Spleen (tissue), 11 donors: ENCODE measurements at regions not wholly inside any gene's neighbourhood (a gene's known extent, or its start where the extent isn't known, plus 50 kb on each side); places are given as distances from the start of the nearest gene placed in this dataset.

Experiments
- DNase-seq: peaks from one replicate; pipeline ENCODE4 v3.0.0-alpha.2; 2020
- H3K27ac ChIP-seq, 8 donors: fragments of 200-600 bp; sonication (generic) in 7 of 8; 1 replicate in 4 of 8; 2 replicates in 4 of 8; pipeline versions ENCODE4 v1.5.0 to v1.8.0; 2016 to 2021; ENCODE audit warnings: inconsistent platforms in 4 of 8, mild to moderate bottlenecking in 4 of 8, moderate library complexity in 1 of 8
- H3K27me3 ChIP-seq, 7 donors: fragments of 200-600 bp; sonication (generic) in 6 of 7; replicated peaks in 1 of 7; 1 replicate in 4 of 7; 2 replicates in 3 of 7; pipeline versions ENCODE4 v1.5.0 to v1.8.0; 2016 to 2021; ENCODE audit warnings: inconsistent platforms in 3 of 7, mild to moderate bottlenecking in 1 of 7
- H3K36me3 ChIP-seq, 6 donors: fragments of 200-600 bp; sonication (generic) in 5 of 6; 1 replicate in 4 of 6; 2 replicates in 2 of 6; pipeline versions ENCODE4 v1.5.0 to v1.8.0; 2016 to 2021; ENCODE audit warnings: inconsistent platforms in 2 of 6
- H3K4me1 ChIP-seq, 6 donors: fragments of 200-600 bp; sonication (generic) in 5 of 6; 1 replicate in 3 of 6; 2 replicates in 3 of 6; pipeline versions ENCODE4 v1.5.0 to v1.8.0; 2016 to 2021; ENCODE audit warnings: inconsistent platforms in 3 of 6
- H3K4me3 ChIP-seq, 8 donors: fragments of 200-600 bp; sonication (generic) in 7 of 8; 1 replicate in 4 of 8; 2 replicates in 4 of 8; pipeline versions ENCODE4 v1.5.0 to v1.8.0; 2016 to 2021; ENCODE audit warnings: inconsistent platforms in 4 of 8, mild to moderate bottlenecking in 4 of 8, moderate library complexity in 2 of 8
- H3K9me3 ChIP-seq, 8 donors: fragments of 200-600 bp; sonication (generic) in 7 of 8; 1 replicate in 4 of 8; 2 replicates in 4 of 8; pipeline versions ENCODE4 v1.5.0 to v1.8.0; 2016 to 2021; ENCODE audit warnings: inconsistent platforms in 4 of 8
- POLR2A ChIP-seq, 3 donors: fragments of 450-650 bp; IDR thresholded peaks; one replicate each; pipeline ENCODE4 v1.5.1; 2017; ENCODE audit warnings: antibody characterized with exemption in 3 of 3, mild to moderate bottlenecking in 1 of 3
- POLR2AphosphoS5 ChIP-seq, 3 donors: sonication (generic); formaldehyde crosslinking; IDR thresholded peaks; one replicate each; pipeline ENCODE4 v1.5.1; 2017; ENCODE audit warnings: antibody characterized with exemption in 3 of 3
- WGBS, 5 donors: extraction: QIAGEN DNeasy Blood & Tissue Kit in 3 of 5; methylation state at CpG; one replicate each; pipeline versions ENCODE4 v1.1.5 to v1.1.7; 2013 to 2018; 5-methylcytosine and 5-hydroxymethylcytosine counted together
- intact Hi-C: fragments of 100-400 bp; cut with DNase I; formaldehyde crosslinking; loops from one replicate; pipeline ENCODE4 v1.15.0; 2023; ENCODE audit warnings: low total_unique reads
- TF ChIP-seq, protein P1 (sequence below), 11 experiments: fragments of 200-600 bp in 7 of 11; fragments of 450-650 bp in 4 of 11; sonication (generic) in 4 of 11; IDR thresholded peaks in 8 of 11; conservative IDR thresholded peaks in 3 of 11; 1 replicate in 7 of 11; 2 replicates in 4 of 11; pipeline versions ENCODE4 v1.4.0 to v1.8.0; 2016 to 2021; ENCODE audit warnings: antibody characterized with exemption in 11 of 11, inconsistent platforms in 4 of 11, mild to moderate bottlenecking in 1 of 11
- donor health status: healthy with polysubstance abuse.
- donor health status: DM: no; HTN: no; CAD: no; lungs with moderate emphysema.
- donor health status: DM: no; HTN: no; CAD: no.
- donor health status: Bipolar disorder and iron deficiency.
- donor health status: healthy.
- donor health status: DM: no; HTN: no; CAD: no.
- donor health status: DM: yes; HTN: yes; CAD: no.

DNA sequence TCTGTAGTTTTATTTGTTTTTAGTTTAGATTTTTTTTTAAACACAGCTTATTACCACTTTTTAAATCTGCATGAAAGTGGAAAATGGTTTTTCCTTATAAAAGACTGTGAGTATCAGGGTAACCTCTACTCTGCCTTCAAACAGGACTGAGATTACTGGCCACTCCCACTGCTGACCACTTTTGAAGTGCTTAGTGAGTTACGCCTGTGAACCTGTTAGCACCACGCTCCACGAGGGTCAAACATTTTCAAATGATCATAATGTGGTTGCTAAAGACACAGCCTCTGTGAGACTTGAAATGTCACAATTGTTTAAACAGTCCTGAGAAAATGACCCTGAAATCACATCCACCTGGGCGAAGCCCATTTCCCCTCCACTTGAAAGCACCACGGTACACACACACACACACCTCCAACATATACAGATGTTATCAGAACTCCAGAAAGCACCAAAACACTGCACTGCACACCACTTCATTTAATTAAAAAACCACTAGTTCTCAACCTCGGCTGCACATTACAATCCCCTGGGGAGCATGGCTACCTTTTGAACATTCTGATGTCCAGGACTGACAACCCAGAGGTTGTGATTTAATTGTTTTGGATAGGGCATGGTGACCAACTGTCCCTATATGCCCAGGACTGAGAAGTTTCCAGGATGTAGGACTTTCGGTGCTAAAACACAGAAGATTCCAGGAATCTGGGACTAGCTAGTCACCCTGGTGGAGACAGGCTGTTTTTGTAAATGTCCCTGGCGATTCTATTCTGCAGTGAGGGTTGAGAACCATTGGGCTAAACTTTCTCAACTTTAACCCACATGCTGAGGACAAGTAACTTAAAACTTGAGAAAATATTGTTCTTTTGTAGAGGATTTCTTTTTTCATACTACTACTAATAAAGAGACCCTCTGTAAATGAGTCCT, 176.4 kb upstream of the MYLIP start:
- no peak for DNase-seq
- H3K4me3 ChIP-seq: no peak overlapping the region
- H3K4me1 ChIP-seq: peaks cover 0 to 23% (median 3%) of the 10 kb centered on the region in 6 donors
- H3K9me3 ChIP-seq: peaks cover 0 to 4% (median 0%) of the 10 kb centered on the region in 8 donors
- intact Hi-C loops: no loop called here
- WGBS, 5 donors: 68 to 82% (median 71%) methylated on average over 8 of the region's 8 CpGs
- H3K27ac ChIP-seq: peak overlapping the region in 5 of 8 donors; percentile 2 to 47 (median 40)
- TF ChIP-seq POLR2AphosphoS5 (IDR thresholded peaks at IDR 0.05): no peak
- no peak for TF ChIP-seq POLR2A (IDR thresholded peaks at IDR 0.05)
- TF ChIP-seq, protein P1, sequence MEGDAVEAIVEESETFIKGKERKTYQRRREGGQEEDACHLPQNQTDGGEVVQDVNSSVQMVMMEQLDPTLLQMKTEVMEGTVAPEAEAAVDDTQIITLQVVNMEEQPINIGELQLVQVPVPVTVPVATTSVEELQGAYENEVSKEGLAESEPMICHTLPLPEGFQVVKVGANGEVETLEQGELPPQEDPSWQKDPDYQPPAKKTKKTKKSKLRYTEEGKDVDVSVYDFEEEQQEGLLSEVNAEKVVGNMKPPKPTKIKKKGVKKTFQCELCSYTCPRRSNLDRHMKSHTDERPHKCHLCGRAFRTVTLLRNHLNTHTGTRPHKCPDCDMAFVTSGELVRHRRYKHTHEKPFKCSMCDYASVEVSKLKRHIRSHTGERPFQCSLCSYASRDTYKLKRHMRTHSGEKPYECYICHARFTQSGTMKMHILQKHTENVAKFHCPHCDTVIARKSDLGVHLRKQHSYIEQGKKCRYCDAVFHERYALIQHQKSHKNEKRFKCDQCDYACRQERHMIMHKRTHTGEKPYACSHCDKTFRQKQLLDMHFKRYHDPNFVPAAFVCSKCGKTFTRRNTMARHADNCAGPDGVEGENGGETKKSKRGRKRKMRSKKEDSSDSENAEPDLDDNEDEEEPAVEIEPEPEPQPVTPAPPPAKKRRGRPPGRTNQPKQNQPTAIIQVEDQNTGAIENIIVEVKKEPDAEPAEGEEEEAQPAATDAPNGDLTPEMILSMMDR (IDR thresholded peaks at IDR 0.05 in 8 of 11, conservative IDR thresholded peaks at IDR 0.05 in 3 of 11): no peak
- H3K36me3 ChIP-seq: no peaks in the 10 kb centered on the region
- no peaks in the 10 kb centered on the region for H3K27me3 ChIP-seq

DNA sequence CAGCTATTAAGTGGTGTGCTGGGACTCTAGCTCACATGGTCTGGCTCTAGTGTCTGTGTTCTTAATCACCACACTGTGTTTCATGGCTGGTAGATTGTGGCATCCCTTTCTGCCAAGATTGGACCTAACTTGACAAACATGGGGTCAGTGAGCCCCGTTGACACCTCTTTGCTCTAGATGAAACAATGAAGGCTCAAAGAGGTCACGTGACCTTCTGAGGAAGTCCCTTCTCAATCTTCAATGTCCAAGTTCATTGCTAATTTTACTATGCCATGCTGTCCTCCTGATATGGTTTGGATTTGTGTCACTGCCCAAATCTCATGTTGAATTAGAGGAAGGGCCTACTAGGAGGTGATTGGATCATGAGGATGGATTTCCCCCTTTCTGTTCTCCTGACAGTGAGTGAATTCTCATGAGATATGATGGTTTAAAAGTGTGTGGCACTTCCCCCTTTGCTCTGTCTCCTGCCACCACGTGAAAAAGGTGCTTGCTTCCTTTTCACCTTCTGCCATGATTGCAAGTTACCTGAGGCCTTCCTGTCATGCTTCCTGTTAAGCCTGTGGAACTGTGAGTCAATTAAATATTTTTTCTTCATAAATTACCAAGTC, 177.8 kb upstream of the MYLIP start:
- Histone ChIP-seq H3K36me3 (no peaks in the 10 kb centered on the region), H3K4me3 (no peak overlapping the region), H3K27ac (no peak overlapping the region), H3K9me3 (peaks cover 0 to 4% (median 0%) of the 10 kb centered on the region in 8 donors), H3K4me1 (peaks cover 0 to 23% (median 3%) of the 10 kb centered on the region in 6 donors), H3K27me3 (no peaks in the 10 kb centered on the region)
- TF ChIP-seq, protein P1 (IDR thresholded peaks at IDR 0.05 in 8 of 11, conservative IDR thresholded peaks at IDR 0.05 in 3 of 11): no peak
- TF ChIP-seq POLR2AphosphoS5 (IDR thresholded peaks at IDR 0.05) (no peak), POLR2A (IDR thresholded peaks at IDR 0.05) (no peak)
- intact Hi-C loops: no loop called here
- WGBS, 5 donors: 55 to 67% (median 60%) methylated on average over 3 of the region's 3 CpGs
- DNase-seq: no peak

DNA sequence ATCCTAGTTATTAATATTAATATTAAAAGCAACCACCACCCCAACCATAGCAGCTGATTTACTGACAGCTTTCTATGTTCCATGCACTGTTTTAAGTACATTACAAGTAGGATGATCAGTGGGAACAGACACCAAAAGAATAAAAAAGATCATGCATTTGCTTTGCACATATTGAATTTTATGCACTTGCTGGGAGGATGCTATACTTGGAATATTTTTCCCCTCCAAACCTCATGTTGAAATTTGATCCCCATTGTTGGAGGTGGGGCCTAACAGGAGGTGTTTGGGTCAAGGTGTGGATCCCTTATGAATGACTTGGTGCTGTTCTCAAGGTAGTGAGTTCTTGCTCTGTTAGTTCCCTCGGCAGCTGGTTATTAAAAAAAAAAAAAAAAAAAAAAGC, 178.9 kb upstream of the MYLIP start:
- no peaks in the 10 kb centered on the region for H3K27me3 ChIP-seq
- WGBS, 5 donors: 48 to 100% (median 92%) methylated on average over 1 of the region's 1 CpG
- no peak for DNase-seq
- peaks cover 0 to 4% (median 0%) of the 10 kb centered on the region in 8 donors for H3K9me3 ChIP-seq
- no peaks in the 10 kb centered on the region for H3K36me3 ChIP-seq
- H3K4me1 ChIP-seq: peaks cover 0 to 23% (median 3%) of the 10 kb centered on the region in 6 donors
- intact Hi-C loops: no loop called here
- H3K4me3 ChIP-seq: no peak overlapping the region
- TF ChIP-seq POLR2AphosphoS5 (IDR thresholded peaks at IDR 0.05) (no peak), POLR2A (IDR thresholded peaks at IDR 0.05) (no peak)
- TF ChIP-seq, protein P1 (IDR thresholded peaks at IDR 0.05 in 8 of 11, conservative IDR thresholded peaks at IDR 0.05 in 3 of 11): no peak
- H3K27ac ChIP-seq: no peak overlapping the region
